ENCODE measurements at regions not wholly inside any gene's neighbourhood (a gene's known extent, or its start where the extent isn't known, plus 50 kb on each side); places are given as distances from the start of the nearest gene placed in this dataset.

DNA sequence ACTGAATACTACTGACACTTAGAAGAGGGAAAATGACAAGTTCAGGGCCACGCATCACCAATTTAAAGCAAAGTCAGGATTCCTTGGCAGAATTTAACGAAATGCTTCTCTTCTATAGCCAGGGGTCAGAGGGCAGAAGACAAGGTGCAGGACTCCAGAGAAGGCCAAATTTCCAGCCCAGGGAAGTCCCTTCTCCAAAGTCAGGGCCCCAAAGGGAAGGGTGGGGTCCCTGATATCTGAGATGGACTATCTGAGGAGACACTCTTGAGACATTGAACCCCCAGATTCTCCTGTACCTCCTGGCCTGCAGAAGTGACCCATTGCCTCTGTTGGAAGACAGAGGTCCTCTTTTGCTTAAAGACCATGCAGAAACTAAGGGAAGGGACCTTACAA is 91.2 kb downstream of the RPS6KA4 start:
- Mint-ChIP-seq H3K27me3 (ENCODE audit: unreplicated experiment) (peaks cover 3% of the 10 kb centered on the region), H3K9me3 (ENCODE audit: unreplicated experiment) (peaks cover 2% of the 10 kb centered on the region), H3K4me3 (ENCODE audit: unreplicated experiment) (no peak overlapping the region), H3K4me1 (ENCODE audit: low read depth, unreplicated experiment) (peaks cover 9% of the 10 kb centered on the region), H3K27ac (ENCODE audit: unreplicated experiment) (no peak overlapping the region), H3K36me3 (ENCODE audit: unreplicated experiment) (no peaks in the 10 kb centered on the region)
- TF ChIP-seq, protein P1, sequence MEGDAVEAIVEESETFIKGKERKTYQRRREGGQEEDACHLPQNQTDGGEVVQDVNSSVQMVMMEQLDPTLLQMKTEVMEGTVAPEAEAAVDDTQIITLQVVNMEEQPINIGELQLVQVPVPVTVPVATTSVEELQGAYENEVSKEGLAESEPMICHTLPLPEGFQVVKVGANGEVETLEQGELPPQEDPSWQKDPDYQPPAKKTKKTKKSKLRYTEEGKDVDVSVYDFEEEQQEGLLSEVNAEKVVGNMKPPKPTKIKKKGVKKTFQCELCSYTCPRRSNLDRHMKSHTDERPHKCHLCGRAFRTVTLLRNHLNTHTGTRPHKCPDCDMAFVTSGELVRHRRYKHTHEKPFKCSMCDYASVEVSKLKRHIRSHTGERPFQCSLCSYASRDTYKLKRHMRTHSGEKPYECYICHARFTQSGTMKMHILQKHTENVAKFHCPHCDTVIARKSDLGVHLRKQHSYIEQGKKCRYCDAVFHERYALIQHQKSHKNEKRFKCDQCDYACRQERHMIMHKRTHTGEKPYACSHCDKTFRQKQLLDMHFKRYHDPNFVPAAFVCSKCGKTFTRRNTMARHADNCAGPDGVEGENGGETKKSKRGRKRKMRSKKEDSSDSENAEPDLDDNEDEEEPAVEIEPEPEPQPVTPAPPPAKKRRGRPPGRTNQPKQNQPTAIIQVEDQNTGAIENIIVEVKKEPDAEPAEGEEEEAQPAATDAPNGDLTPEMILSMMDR (IDR thresholded peaks at IDR 0.05; ENCODE audit: partially characterized antibody, unreplicated experiment): no peak
- DNase-seq: no peak

DNA sequence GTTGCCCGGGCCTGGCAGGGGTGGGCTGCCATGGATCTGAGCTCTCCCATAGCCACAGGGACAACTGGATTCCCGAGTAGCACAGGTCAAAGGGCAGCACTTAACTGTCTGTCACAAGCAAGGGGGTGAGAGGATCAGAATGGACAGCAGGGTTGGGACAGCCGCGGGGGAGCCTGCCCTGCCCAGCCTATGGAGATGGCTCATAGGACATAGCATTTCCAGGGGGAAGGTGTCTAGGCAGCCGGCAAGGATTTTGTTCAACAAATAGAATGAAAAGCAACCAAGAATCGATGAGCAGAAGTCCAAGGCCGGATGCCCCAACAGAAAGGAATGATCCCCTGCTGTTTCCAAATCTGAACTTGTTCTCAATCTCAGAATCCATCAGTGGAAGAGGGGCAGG is 92.9 kb downstream of the RPS6KA4 start:
- peaks cover 3% of the 10 kb centered on the region for H3K27me3 Mint-ChIP-seq (ENCODE audit: unreplicated experiment)
- H3K9me3 Mint-ChIP-seq (ENCODE audit: unreplicated experiment): peaks cover 5% of the 10 kb centered on the region
- no peaks in the 10 kb centered on the region for H3K36me3 Mint-ChIP-seq (ENCODE audit: unreplicated experiment)
- DNase-seq: no peak
- TF ChIP-seq, protein P1 (IDR thresholded peaks at IDR 0.05; ENCODE audit: partially characterized antibody, unreplicated experiment): no peak
- H3K27ac Mint-ChIP-seq (ENCODE audit: unreplicated experiment): no peak overlapping the region
- H3K4me1 Mint-ChIP-seq (ENCODE audit: low read depth, unreplicated experiment): peaks cover 9% of the 10 kb centered on the region
- H3K4me3 Mint-ChIP-seq (ENCODE audit: unreplicated experiment): no peak overlapping the region

DNA sequence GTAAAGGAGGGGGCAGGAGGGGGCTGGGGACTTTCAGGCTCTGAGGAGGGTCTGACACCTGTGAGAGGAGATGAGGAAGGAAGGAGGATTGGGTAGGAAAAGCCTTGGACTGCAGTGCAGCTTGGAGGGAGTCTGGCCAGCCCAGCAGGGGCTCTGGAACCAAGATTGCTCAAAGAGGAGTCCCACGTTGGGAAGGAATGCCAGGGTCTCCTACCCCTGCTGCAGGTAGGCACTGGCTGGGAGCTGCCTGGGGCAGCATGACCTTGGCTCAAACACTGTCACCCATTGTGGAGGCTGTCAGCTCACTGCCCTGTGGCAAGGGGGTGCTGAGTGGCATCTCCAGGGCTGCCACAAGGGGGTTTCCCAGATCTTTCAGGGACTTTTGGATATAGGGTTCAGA is 94.5 kb downstream of the RPS6KA4 start:
- H3K27me3 Mint-ChIP-seq (ENCODE audit: unreplicated experiment): peaks cover 3% of the 10 kb centered on the region

DNA sequence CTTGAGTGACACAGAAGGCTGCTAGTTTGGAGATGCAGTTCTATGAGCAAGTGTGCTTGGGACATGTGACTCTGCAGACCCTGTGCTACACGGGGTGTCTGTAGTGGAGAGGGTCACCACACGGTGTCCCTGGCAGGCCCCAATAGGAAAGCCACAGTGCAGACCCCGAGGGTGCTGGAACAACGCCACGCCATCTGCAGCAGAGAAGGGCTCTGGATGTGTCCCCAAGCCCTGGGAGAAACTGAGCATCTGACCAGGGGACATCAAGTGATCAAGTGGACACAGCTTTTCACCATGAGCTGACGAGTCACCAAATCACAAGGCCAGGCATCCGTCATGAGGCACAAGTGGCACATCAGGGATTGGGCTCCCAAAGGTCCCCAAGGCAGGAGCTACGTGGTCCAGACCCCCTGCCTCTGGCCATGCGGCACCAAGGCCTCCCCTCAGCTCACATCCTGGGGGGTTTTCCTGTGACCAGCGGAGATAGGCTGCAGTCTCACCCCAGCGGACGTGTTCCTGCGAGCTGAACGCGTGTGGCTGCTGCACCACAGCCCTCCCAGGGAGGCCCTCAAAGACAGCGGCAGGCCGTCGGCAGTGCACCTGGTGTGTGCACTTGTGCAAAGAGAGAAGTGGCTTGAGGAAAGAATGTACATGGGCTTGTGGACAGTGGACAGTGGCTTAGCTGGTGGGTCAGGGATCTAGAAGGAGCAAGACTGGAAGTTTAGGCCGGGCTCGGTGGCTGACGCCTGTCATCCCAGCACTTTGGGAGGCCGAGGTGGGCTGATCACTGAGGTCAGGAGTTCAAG is 96.7 kb downstream of the RPS6KA4 start:
- DNase-seq: no peak
- H3K9me3 Mint-ChIP-seq (ENCODE audit: unreplicated experiment): peaks cover 4% of the 10 kb centered on the region
- no peaks in the 10 kb centered on the region for H3K36me3 Mint-ChIP-seq (ENCODE audit: unreplicated experiment)
- no peaks in the 10 kb centered on the region for H3K27me3 Mint-ChIP-seq (ENCODE audit: unreplicated experiment)
- TF ChIP-seq, protein P1 (IDR thresholded peaks at IDR 0.05; ENCODE audit: partially characterized antibody, unreplicated experiment): no peak
- no peak overlapping the region for H3K27ac Mint-ChIP-seq (ENCODE audit: unreplicated experiment)
- H3K4me3 Mint-ChIP-seq (ENCODE audit: unreplicated experiment): no peak overlapping the region
- H3K4me1 Mint-ChIP-seq (ENCODE audit: low read depth, unreplicated experiment): no peaks in the 10 kb centered on the region

More for the DNA sequence above, 94.5 kb downstream of the RPS6KA4 start:
- Mint-ChIP-seq H3K9me3 (ENCODE audit: unreplicated experiment) (peaks cover 5% of the 10 kb centered on the region), H3K27ac (ENCODE audit: unreplicated experiment) (no peak overlapping the region), H3K4me1 (ENCODE audit: low read depth, unreplicated experiment) (peaks cover 4% of the 10 kb centered on the region), H3K36me3 (ENCODE audit: unreplicated experiment) (no peaks in the 10 kb centered on the region), H3K4me3 (ENCODE audit: unreplicated experiment) (no peak overlapping the region)
- DNase-seq: no peak
- TF ChIP-seq, protein P1 (IDR thresholded peaks at IDR 0.05; ENCODE audit: partially characterized antibody, unreplicated experiment): no peak

DNA sequence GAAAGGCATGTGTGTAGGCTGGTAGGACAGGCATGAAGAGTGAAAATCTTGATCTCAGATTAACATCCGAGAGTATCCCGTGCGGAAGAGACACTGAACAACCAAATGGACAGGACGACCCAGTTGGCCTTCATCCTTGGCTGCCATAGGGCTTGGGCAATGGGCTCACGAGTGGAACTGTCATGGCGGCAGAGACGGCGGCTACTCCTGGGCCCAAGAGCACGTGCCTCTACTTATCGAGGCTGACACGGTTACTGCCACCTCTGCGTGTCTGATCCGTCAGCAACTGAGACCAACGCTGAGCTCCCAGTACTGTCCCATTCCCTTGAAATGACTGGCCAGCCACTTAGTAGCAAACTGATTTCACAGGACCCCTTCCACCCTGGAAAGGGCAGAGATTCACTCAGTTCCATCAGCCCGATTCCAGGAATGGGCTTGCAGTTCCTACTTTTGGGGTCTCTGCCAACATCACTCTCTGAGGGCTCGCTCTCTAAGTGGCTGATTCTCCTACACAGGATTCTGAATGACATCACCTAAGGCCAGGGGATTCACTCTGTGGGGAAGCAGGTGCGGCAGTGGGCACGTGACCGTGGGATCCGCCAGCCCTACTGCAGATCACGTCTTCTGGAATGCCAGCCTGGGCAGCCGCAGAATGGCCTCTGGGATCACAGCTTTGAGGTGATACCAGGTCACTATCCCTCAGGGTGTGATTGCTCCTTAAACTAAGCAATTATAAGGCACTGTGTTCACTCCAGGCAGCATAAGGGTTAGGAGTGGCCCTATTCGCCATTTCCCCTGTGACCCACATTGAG is 97.8 kb downstream of the RPS6KA4 start:
- Mint-ChIP-seq H3K36me3 (ENCODE audit: unreplicated experiment) (no peaks in the 10 kb centered on the region), H3K27me3 (ENCODE audit: unreplicated experiment) (no peaks in the 10 kb centered on the region), H3K4me3 (ENCODE audit: unreplicated experiment) (no peak overlapping the region), H3K27ac (ENCODE audit: unreplicated experiment) (no peak overlapping the region), H3K9me3 (ENCODE audit: unreplicated experiment) (peaks cover 4% of the 10 kb centered on the region), H3K4me1 (ENCODE audit: low read depth, unreplicated experiment) (no peaks in the 10 kb centered on the region)
- no peak for DNase-seq
- TF ChIP-seq, protein P1 (IDR thresholded peaks at IDR 0.05; ENCODE audit: partially characterized antibody, unreplicated experiment): no peak

Data from glutamatergic neuron (in vitro differentiated cells).